ENCODE measurements at regions not wholly inside any gene's neighbourhood (a gene's known extent, or its start where the extent isn't known, plus 50 kb on each side); places are given as distances from the start of the nearest gene placed in this dataset.

GRCh38 chr13:19329365-19329764, 147.7 kb upstream of the TUBA3C start:
- TF ChIP-seq EZH2 (IDR thresholded peaks at IDR 0.05; ENCODE audit: low read depth, unreplicated experiment) (no peak), POLR2AphosphoS5 (IDR thresholded peaks at IDR 0.05; ENCODE audit: low read depth) (no peak), JUNB (IDR thresholded peaks at IDR 0.05; ENCODE audit: unreplicated experiment) (no peak), CTCF (conservative IDR thresholded peaks at IDR 0.05; ENCODE audit: low read depth in 2 of 2) (no peak), ZNF114 (CRISPR knock-in tag; IDR thresholded peaks at IDR 0.05) (no peak), EZH2phosphoT487 (IDR thresholded peaks at IDR 0.05; ENCODE audit: unreplicated experiment) (no peak), CREB1 (CRISPR knock-in tag; IDR thresholded peaks at IDR 0.05; ENCODE audit: low read depth) (no peak), REST (IDR thresholded peaks at IDR 0.05; ENCODE audit: unreplicated experiment) (no peak), ETS1 (IDR thresholded peaks at IDR 0.05) (no peak), NANOG (IDR thresholded peaks at IDR 0.05; ENCODE audit: borderline replicate concordance) (no peak), ZNF331 (CRISPR knock-in tag; IDR thresholded peaks at IDR 0.05; ENCODE audit: low read depth) (no peak)
